ENCODE measurements at regions not wholly inside any gene's neighbourhood (a gene's known extent, or its start where the extent isn't known, plus 50 kb on each side); places are given as distances from the start of the nearest gene placed in this dataset.

- no peak for FAIRE-seq
- TF ChIP-seq, protein P1, sequence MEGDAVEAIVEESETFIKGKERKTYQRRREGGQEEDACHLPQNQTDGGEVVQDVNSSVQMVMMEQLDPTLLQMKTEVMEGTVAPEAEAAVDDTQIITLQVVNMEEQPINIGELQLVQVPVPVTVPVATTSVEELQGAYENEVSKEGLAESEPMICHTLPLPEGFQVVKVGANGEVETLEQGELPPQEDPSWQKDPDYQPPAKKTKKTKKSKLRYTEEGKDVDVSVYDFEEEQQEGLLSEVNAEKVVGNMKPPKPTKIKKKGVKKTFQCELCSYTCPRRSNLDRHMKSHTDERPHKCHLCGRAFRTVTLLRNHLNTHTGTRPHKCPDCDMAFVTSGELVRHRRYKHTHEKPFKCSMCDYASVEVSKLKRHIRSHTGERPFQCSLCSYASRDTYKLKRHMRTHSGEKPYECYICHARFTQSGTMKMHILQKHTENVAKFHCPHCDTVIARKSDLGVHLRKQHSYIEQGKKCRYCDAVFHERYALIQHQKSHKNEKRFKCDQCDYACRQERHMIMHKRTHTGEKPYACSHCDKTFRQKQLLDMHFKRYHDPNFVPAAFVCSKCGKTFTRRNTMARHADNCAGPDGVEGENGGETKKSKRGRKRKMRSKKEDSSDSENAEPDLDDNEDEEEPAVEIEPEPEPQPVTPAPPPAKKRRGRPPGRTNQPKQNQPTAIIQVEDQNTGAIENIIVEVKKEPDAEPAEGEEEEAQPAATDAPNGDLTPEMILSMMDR (IDR thresholded peaks at IDR 0.05; ENCODE audit: insufficient read depth, low read length, severe bottlenecking), result no peak
Measured at GRCh38 chr6:4185419-4185818, 50.0 kb upstream of the ECI2 start.

More at GRCh38 chr6:4185419-4185818, 50.0 kb upstream of the ECI2 start:
- Histone ChIP-seq H3K27me3 (ENCODE audit: control insufficient read depth, insufficient read depth, low read length) (no peaks in the 10 kb centered on the region), H3K4me3 (ENCODE audit: low read depth, low read length) (no peak overlapping the region), H3K36me3 (ENCODE audit: control insufficient read depth, insufficient read depth, low read length) (no peaks in the 10 kb centered on the region)
- no peak for DNase-seq (ENCODE audit: low read depth)

Data from bronchial epithelial cell (primary cell).